Cardiac muscle cell (in vitro differentiated cells and primary cell): ENCODE measurements at regions not wholly inside any gene's neighbourhood (a gene's known extent, or its start where the extent isn't known, plus 50 kb on each side); places are given as distances from the start of the nearest gene placed in this dataset.
A peak's percentile ranks its signal among the peaks of the same experiment; 100 is the strongest.

Experiments
- DNase-seq, 2 donors: peaks; one replicate each; pipeline versions ENCODE4 v3.0.0 to v3.0.0-alpha.2; 2010 to 2017; ENCODE audit warnings: low read depth in 1 of 2, low spot score in 1 of 2
- H3K27ac ChIP-seq: fragments of 200-600 bp; sonication (generic); 2 replicates; pipeline ENCODE4 v1.5.1; 2016
- H3K27me3 ChIP-seq: fragments of 200-600 bp; sonication (generic); 2 replicates; pipeline ENCODE4 v1.6.0; 2016; ENCODE audit warnings: control low read depth
- H3K36me3 ChIP-seq: fragments of 200-600 bp; sonication (generic); 2 replicates; pipeline ENCODE4 v1.5.1; 2016; ENCODE audit warnings: control low read depth
- H3K4me1 ChIP-seq: fragments of 200-600 bp; sonication (generic); 2 replicates; pipeline ENCODE4 v1.8.1; 2017; ENCODE audit warnings: low read depth, mild to moderate bottlenecking, mixed run types
- H3K4me3 ChIP-seq: fragments of 200-600 bp; sonication (generic); 2 replicates; pipeline ENCODE4 v1.5.1; 2016; ENCODE audit warnings: mild to moderate bottlenecking
- H3K9me3 ChIP-seq: fragments of 200-600 bp; sonication (generic); 2 replicates; pipeline ENCODE4 v1.5.1; 2017; ENCODE audit warnings: low read depth, mild to moderate bottlenecking, control low read depth
- TF ChIP-seq, protein P1 (sequence below): IDR thresholded peaks from 2 replicates; pipeline ENCODE4 v1.5.1; 2012; ENCODE audit warnings: low read depth, mild to moderate bottlenecking, low read length

GRCh38 chr11:121767433-121767832 is 314.7 kb upstream of the SORL1-AS1 start:
- peaks cover 13% of the 10 kb centered on the region for H3K4me1 ChIP-seq
- no peaks in the 10 kb centered on the region for H3K9me3 ChIP-seq
- TF ChIP-seq, protein P1, sequence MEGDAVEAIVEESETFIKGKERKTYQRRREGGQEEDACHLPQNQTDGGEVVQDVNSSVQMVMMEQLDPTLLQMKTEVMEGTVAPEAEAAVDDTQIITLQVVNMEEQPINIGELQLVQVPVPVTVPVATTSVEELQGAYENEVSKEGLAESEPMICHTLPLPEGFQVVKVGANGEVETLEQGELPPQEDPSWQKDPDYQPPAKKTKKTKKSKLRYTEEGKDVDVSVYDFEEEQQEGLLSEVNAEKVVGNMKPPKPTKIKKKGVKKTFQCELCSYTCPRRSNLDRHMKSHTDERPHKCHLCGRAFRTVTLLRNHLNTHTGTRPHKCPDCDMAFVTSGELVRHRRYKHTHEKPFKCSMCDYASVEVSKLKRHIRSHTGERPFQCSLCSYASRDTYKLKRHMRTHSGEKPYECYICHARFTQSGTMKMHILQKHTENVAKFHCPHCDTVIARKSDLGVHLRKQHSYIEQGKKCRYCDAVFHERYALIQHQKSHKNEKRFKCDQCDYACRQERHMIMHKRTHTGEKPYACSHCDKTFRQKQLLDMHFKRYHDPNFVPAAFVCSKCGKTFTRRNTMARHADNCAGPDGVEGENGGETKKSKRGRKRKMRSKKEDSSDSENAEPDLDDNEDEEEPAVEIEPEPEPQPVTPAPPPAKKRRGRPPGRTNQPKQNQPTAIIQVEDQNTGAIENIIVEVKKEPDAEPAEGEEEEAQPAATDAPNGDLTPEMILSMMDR: no peak
- peak in 1 of 2 donors; percentile 21 for DNase-seq
- H3K4me3 ChIP-seq: no peak overlapping the region
- H3K27ac ChIP-seq: no peak overlapping the region
- H3K27me3 ChIP-seq: no peaks in the 10 kb centered on the region
- H3K36me3 ChIP-seq: no peaks in the 10 kb centered on the region

DNA sequence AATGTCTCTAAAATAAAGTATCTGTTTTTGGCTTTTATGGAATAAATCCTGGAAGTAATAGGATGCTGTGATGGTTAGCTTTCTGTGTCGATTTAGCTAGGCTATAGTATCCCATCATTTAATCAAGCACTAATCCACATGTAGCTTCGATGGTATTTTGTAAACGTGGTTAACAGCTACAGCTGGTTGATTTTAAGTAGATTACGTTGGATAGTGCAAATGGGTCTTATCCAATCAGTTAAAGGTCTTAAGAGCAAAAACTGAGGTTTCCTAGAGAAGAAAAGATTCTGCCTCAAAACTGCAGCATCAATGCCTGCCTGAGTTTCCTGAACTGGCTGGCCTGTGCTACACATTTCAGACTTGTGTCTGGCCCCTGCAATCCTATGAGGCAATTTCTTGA is 314.2 kb upstream of the SORL1-AS1 start:
- TF ChIP-seq, protein P1: no peak
- peaks cover 13% of the 10 kb centered on the region for H3K4me1 ChIP-seq
- no peak overlapping the region for H3K27ac ChIP-seq
- H3K4me3 ChIP-seq: no peak overlapping the region
- no peaks in the 10 kb centered on the region for H3K36me3 ChIP-seq
- no peak for DNase-seq
- no peaks in the 10 kb centered on the region for H3K27me3 ChIP-seq
- no peaks in the 10 kb centered on the region for H3K9me3 ChIP-seq

- no peak overlapping the region for H3K4me3 ChIP-seq
- TF ChIP-seq, protein P1: no peak
- peaks cover 10% of the 10 kb centered on the region for H3K4me1 ChIP-seq
- no peaks in the 10 kb centered on the region for H3K36me3 ChIP-seq
- no peak for DNase-seq
- no peak overlapping the region for H3K27ac ChIP-seq
- no peaks in the 10 kb centered on the region for H3K27me3 ChIP-seq
- no peaks in the 10 kb centered on the region for H3K9me3 ChIP-seq
Measured at GRCh38 chr11:121766166-121766565, 313.4 kb upstream of the SORL1-AS1 start.

GRCh38 chr11:121763526-121763925 is 310.8 kb upstream of the SORL1-AS1 start:
- Histone ChIP-seq H3K27me3 (no peaks in the 10 kb centered on the region), H3K4me1 (peaks cover 7% of the 10 kb centered on the region), H3K27ac (no peak overlapping the region), H3K9me3 (no peaks in the 10 kb centered on the region), H3K4me3 (no peak overlapping the region), H3K36me3 (no peaks in the 10 kb centered on the region)
- no peak for DNase-seq
- TF ChIP-seq, protein P1: no peak

DNA sequence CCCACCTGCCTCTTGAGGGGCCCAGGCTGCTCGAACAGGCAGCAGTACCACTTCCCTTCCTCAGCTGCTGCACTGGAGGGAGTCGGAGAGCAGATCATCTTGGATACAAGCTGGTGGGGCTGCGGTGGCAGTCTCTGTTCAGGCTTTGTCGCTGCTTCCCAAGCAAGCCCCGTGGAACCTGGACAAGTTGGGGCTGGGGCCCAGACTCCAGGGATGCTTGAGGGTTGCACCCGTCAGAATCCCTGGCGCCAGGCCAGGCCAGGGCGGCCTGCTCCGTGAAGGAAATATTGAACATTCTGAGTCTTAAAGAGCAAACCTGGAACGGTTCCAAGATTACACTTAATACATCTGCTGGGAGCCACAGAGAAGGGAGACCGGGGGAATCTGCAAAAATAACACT is 310.1 kb upstream of the SORL1-AS1 start:
- no peak overlapping the region for H3K4me3 ChIP-seq
- H3K27me3 ChIP-seq: no peaks in the 10 kb centered on the region
- no peaks in the 10 kb centered on the region for H3K9me3 ChIP-seq
- H3K27ac ChIP-seq: no peak overlapping the region
- TF ChIP-seq, protein P1: no peak
- no peaks in the 10 kb centered on the region for H3K36me3 ChIP-seq
- H3K4me1 ChIP-seq: peaks cover 7% of the 10 kb centered on the region
- DNase-seq: peak; percentile 37 to 68

DNA sequence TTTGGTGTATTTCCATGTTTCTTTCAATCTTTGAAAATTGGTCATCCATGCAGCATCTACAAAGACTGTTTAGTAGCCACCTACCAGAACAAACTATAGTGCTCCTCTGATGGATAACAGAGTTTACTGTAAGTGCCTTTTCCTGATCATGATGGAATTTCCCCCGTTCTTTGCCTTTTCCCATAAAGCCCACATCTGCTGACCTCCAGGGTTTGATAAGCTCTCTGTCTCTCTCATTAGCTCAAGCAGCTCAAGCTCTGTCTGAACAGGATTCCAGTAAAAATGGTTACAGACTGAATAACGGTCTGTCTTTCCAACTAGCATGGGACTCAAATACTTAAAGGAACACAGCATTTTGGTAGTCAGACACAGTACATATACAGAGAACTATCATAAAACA is 308.4 kb upstream of the SORL1-AS1 start:
- no peak overlapping the region for H3K27ac ChIP-seq
- no peaks in the 10 kb centered on the region for H3K4me1 ChIP-seq
- no peaks in the 10 kb centered on the region for H3K9me3 ChIP-seq
- H3K27me3 ChIP-seq: no peaks in the 10 kb centered on the region
- no peak overlapping the region for H3K4me3 ChIP-seq
- DNase-seq: peak in 1 of 2 donors; percentile 28
- TF ChIP-seq, protein P1: no peak
- no peaks in the 10 kb centered on the region for H3K36me3 ChIP-seq
